ENCODE measurements at regions not wholly inside any gene's neighbourhood (a gene's known extent, or its start where the extent isn't known, plus 50 kb on each side); places are given as distances from the start of the nearest gene placed in this dataset.

DNA sequence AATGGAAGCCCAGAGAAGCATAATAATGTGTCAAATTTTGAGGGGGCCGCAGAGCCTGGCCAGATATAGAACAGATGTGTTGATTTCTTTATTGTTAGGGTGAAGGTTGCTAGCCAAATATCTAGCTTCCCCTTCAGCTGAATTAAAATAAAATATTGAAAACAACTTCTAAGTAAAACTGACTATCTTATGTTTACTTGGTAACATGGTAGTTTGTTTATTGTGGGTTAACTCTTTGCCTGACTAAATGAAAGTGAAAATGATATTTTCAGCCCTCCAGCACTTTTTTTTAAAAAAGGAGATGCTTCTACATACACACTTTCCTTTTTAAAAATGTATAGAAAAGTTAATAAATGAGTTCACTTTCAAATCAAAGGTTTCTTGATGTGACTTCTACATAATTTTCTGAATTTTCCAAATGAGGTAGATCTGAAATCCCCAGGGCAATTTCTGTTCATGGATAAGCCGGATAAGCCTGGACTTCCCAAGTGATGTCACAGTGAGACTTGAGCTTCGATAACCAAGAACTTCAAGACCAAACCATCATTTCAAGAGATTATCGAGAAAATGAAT, 172.1 kb upstream of the OLIG3 start:
- TF ChIP-seq, protein P1, sequence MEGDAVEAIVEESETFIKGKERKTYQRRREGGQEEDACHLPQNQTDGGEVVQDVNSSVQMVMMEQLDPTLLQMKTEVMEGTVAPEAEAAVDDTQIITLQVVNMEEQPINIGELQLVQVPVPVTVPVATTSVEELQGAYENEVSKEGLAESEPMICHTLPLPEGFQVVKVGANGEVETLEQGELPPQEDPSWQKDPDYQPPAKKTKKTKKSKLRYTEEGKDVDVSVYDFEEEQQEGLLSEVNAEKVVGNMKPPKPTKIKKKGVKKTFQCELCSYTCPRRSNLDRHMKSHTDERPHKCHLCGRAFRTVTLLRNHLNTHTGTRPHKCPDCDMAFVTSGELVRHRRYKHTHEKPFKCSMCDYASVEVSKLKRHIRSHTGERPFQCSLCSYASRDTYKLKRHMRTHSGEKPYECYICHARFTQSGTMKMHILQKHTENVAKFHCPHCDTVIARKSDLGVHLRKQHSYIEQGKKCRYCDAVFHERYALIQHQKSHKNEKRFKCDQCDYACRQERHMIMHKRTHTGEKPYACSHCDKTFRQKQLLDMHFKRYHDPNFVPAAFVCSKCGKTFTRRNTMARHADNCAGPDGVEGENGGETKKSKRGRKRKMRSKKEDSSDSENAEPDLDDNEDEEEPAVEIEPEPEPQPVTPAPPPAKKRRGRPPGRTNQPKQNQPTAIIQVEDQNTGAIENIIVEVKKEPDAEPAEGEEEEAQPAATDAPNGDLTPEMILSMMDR (IDR thresholded peaks at IDR 0.05) = no peak
- TF ChIP-seq POLR2A (IDR thresholded peaks at IDR 0.05) = no peak
